Esophagus (tissue), 2 donors: ENCODE measurements at regions not wholly inside any gene's neighbourhood (a gene's known extent, or its start where the extent isn't known, plus 50 kb on each side); places are given as distances from the start of the nearest gene placed in this dataset.
"Not testable (repeated sequence)": the region's sequence is repeated elsewhere in the genome, so short reads cannot be mapped to it uniquely, and the experiment has no call there.

Experiments used
- H3K27ac ChIP-seq, 2 donors: one replicate each; pipeline ENCODE4 v1.5.1; 2013; ENCODE audit warnings: low read depth in 2 of 2, mild to moderate bottlenecking in 2 of 2, inconsistent platforms in 1 of 2, low read length in 1 of 2, moderate library complexity in 1 of 2
- H3K27me3 ChIP-seq, 2 donors: one replicate each; pipeline ENCODE4 v1.6.1; 2013; ENCODE audit warnings: low read length in 2 of 2, control low read depth in 1 of 2, mild to moderate bottlenecking in 1 of 2; ENCODE audit not compliant: insufficient read depth in 2 of 2, control insufficient read depth in 1 of 2
- H3K36me3 ChIP-seq, 2 donors: one replicate each; pipeline ENCODE4 v1.6.1; 2013; ENCODE audit warnings: low read length in 1 of 2; ENCODE audit not compliant: control insufficient read depth in 2 of 2, insufficient read depth in 2 of 2
- H3K4me1 ChIP-seq, 2 donors: one replicate each; pipeline ENCODE4 v1.6.1; 2013; ENCODE audit warnings: low read length in 1 of 2; ENCODE audit not compliant: control insufficient read depth in 2 of 2, insufficient read depth in 2 of 2
- H3K4me3 ChIP-seq, 2 donors: one replicate each; pipeline ENCODE4 v1.5.1; 2013; ENCODE audit warnings: low read length in 2 of 2, mild to moderate bottlenecking in 2 of 2, low read depth in 1 of 2, moderate library complexity in 1 of 2
- H3K9me3 ChIP-seq, 2 donors: one replicate each; pipeline ENCODE4 v1.6.1; 2013; ENCODE audit warnings: mild to moderate bottlenecking in 2 of 2, low read depth in 1 of 2, low read length in 1 of 2, moderate library complexity in 1 of 2; ENCODE audit not compliant: control insufficient read depth in 2 of 2, insufficient read depth in 1 of 2
- WGBS, 2 donors: extraction: QIAGEN DNeasy Blood & Tissue Kit; methylation state at CpG; one replicate each; pipeline ENCODE4 v1.1.7; 2013; 5-methylcytosine and 5-hydroxymethylcytosine counted together
- donor health status: healthy with polysubstance abuse.
- donor health status: Bipolar disorder and iron deficiency.

GRCh38 chr15:95080228-95080627 lies 848.9 kb downstream of the MCTP2 start:
- H3K4me1 ChIP-seq, H3K27ac ChIP-seq, H3K36me3 ChIP-seq, H3K9me3 ChIP-seq, H3K27me3 ChIP-seq, H3K4me3 ChIP-seq: not testable (repeated sequence)
- 67 to 79% methylated on average over 1 of the region's 1 CpG for WGBS, 2 donors

GRCh38 chr15:95085056-95085455 lies 853.7 kb downstream of the MCTP2 start:
- Histone ChIP-seq H3K27ac (no peak overlapping the region), H3K9me3 (no peaks in the 10 kb centered on the region), H3K36me3 (no peaks in the 10 kb centered on the region), H3K4me3 (no peak overlapping the region), H3K4me1 (no peaks in the 10 kb centered on the region), H3K27me3 (no peaks in the 10 kb centered on the region)
- 73 to 81% methylated on average over 1 of the region's 1 CpG for WGBS, 2 donors

- WGBS, 2 donors, result 57 to 65% methylated on average over 5 of the region's 5 CpGs
Observed at GRCh38 chr15:95086531-95087252, 855.3 kb downstream of the MCTP2 start.

GRCh38 chr15:95087253-95087609 lies 855.9 kb downstream of the MCTP2 start:
- Histone ChIP-seq H3K27ac (no peak overlapping the region), H3K4me1 (no peaks in the 10 kb centered on the region), H3K27me3 (no peaks in the 10 kb centered on the region), H3K36me3 (no peaks in the 10 kb centered on the region), H3K4me3 (no peak overlapping the region), H3K9me3 (no peaks in the 10 kb centered on the region)

More at GRCh38 chr15:95086531-95087252, 855.3 kb downstream of the MCTP2 start:
- Histone ChIP-seq H3K4me3 (no peak overlapping the region), H3K4me1 (no peaks in the 10 kb centered on the region), H3K36me3 (no peaks in the 10 kb centered on the region), H3K9me3 (no peaks in the 10 kb centered on the region), H3K27ac (no peak overlapping the region), H3K27me3 (no peaks in the 10 kb centered on the region)

- Histone ChIP-seq H3K36me3 (no peaks in the 10 kb centered on the region), H3K27ac (no peak overlapping the region), H3K4me3 (no peak overlapping the region), H3K4me1 (no peaks in the 10 kb centered on the region), H3K27me3 (no peaks in the 10 kb centered on the region), H3K9me3 (no peaks in the 10 kb centered on the region)
- WGBS, 2 donors, result 91% methylated on average over 14 of the region's 14 CpGs
Observed at GRCh38 chr15:95091444-95091843, 860.1 kb downstream of the MCTP2 start.

GRCh38 chr15:95095250-95095649 lies 863.9 kb downstream of the MCTP2 start:
- H3K4me3 ChIP-seq, result no peak overlapping the region
- H3K4me1 ChIP-seq, result no peaks in the 10 kb centered on the region
- no peak overlapping the region for H3K27ac ChIP-seq
- H3K36me3 ChIP-seq, result no peaks in the 10 kb centered on the region
- H3K27me3 ChIP-seq, result no peaks in the 10 kb centered on the region
- H3K9me3 ChIP-seq, result no peaks in the 10 kb centered on the region

GRCh38 chr15:95096651-95097050 lies 865.3 kb downstream of the MCTP2 start:
- Histone ChIP-seq H3K36me3 (no peaks in the 10 kb centered on the region), H3K9me3 (no peaks in the 10 kb centered on the region), H3K27me3 (no peaks in the 10 kb centered on the region), H3K27ac (no peak overlapping the region), H3K4me3 (no peak overlapping the region), H3K4me1 (no peaks in the 10 kb centered on the region)
- 90 to 92% methylated on average over 6 of the region's 6 CpGs for WGBS, 2 donors

GRCh38 chr15:95097361-95097760 lies 866.0 kb downstream of the MCTP2 start:
- Histone ChIP-seq H3K4me1 (no peaks in the 10 kb centered on the region), H3K4me3 (no peak overlapping the region), H3K36me3 (no peaks in the 10 kb centered on the region), H3K9me3 (no peaks in the 10 kb centered on the region), H3K27ac (no peak overlapping the region), H3K27me3 (no peaks in the 10 kb centered on the region)
- 70% methylated on average over 2 of the region's 2 CpGs for WGBS, 2 donors

GRCh38 chr15:95105229-95105628 lies 873.9 kb downstream of the MCTP2 start:
- H3K4me3 ChIP-seq, result no peak overlapping the region
- H3K27me3 ChIP-seq, result no peaks in the 10 kb centered on the region
- no peak overlapping the region for H3K27ac ChIP-seq
- no peaks in the 10 kb centered on the region for H3K36me3 ChIP-seq
- WGBS, 2 donors, result 85% methylated on average over 2 of the region's 2 CpGs
- H3K9me3 ChIP-seq, result no peaks in the 10 kb centered on the region
- H3K4me1 ChIP-seq, result no peaks in the 10 kb centered on the region

- Histone ChIP-seq H3K27ac (no peak overlapping the region), H3K4me1 (no peaks in the 10 kb centered on the region), H3K4me3 (no peak overlapping the region), H3K36me3 (no peaks in the 10 kb centered on the region), H3K9me3 (no peaks in the 10 kb centered on the region), H3K27me3 (no peaks in the 10 kb centered on the region)
- 59 to 61% methylated on average over 2 of the region's 2 CpGs for WGBS, 2 donors
Observed at GRCh38 chr15:95106801-95107200, 875.4 kb downstream of the MCTP2 start.
